ENCODE measurements at regions not wholly inside any gene's neighbourhood (a gene's known extent, or its start where the extent isn't known, plus 50 kb on each side); places are given as distances from the start of the nearest gene placed in this dataset.

DNA sequence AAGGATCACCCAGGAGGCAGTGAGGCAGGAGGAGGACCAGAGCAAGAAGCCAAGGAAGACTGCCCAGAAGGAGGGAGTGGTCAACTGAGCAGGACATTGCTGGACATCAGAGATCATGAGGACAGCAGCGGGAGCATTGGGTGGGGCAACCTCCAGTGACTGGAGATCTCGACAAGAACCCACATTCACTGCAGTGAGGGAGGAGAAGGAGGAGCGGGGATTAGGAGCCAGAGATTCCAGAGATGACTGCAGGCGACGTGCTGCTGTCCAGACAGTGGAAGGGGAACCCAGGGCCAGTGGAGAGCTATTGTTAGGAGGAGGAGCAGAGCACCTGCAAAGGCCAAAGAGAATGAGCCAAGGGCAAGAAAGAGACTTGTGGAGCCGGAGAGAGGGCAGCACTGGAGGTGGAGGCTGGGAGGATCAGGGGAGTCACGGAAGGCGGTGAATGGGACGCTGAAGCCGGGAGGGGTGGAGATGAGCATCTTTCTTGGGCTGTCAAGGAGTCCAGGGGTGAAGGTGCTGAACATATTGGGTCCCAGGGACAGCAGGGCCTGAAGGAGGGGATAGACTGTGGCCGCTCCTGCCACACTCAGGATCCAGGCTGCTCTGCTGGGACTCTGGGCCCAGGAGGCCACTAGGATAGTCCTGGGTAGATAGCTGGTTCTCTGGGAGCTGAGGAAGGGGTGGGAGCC is 140.1 kb upstream of the UNC5B start:
- Histone ChIP-seq H3K4me1 (ENCODE audit: insufficient read depth) (no peaks in the 10 kb centered on the region), H3K4me3 (no peak overlapping the region), H3K9me3 (no peaks in the 10 kb centered on the region), H3K27me3 (no peaks in the 10 kb centered on the region), H3K27ac (no peak overlapping the region), H3K36me3 (no peaks in the 10 kb centered on the region)
- intact Hi-C loops (cut with DNase I): no loop called here
- 88 to 92% (median 90%) methylated on average over 11 of the region's 11 CpGs for WGBS, 3 donors
- DNase-seq: peak in 2 of 5 donors; percentile 1 to 18
- TF ChIP-seq EP300 (IDR thresholded peaks at IDR 0.05) (no peak), POLR2A (IDR thresholded peaks at IDR 0.05) (no peak), CTCF (IDR thresholded peaks at IDR 0.05) (no peak)

GRCh38 chr10:71072823-71073210 is 139.6 kb upstream of the UNC5B start:
- Histone ChIP-seq H3K4me1 (ENCODE audit: insufficient read depth) (no peaks in the 10 kb centered on the region), H3K9me3 (no peaks in the 10 kb centered on the region), H3K36me3 (no peaks in the 10 kb centered on the region), H3K4me3 (no peak overlapping the region), H3K27ac (no peak overlapping the region), H3K27me3 (no peaks in the 10 kb centered on the region)
- TF ChIP-seq POLR2A (IDR thresholded peaks at IDR 0.05): no peak
- no peak for TF ChIP-seq EP300 (IDR thresholded peaks at IDR 0.05)
- TF ChIP-seq CTCF (IDR thresholded peaks at IDR 0.05): no peak
- intact Hi-C loops (cut with DNase I): no loop called here
- DNase-seq: peak in 2 of 5 donors; percentile 1 to 14
- WGBS, 3 donors: 77 to 88% (median 86%) methylated on average over 5 of the region's 5 CpGs

DNA sequence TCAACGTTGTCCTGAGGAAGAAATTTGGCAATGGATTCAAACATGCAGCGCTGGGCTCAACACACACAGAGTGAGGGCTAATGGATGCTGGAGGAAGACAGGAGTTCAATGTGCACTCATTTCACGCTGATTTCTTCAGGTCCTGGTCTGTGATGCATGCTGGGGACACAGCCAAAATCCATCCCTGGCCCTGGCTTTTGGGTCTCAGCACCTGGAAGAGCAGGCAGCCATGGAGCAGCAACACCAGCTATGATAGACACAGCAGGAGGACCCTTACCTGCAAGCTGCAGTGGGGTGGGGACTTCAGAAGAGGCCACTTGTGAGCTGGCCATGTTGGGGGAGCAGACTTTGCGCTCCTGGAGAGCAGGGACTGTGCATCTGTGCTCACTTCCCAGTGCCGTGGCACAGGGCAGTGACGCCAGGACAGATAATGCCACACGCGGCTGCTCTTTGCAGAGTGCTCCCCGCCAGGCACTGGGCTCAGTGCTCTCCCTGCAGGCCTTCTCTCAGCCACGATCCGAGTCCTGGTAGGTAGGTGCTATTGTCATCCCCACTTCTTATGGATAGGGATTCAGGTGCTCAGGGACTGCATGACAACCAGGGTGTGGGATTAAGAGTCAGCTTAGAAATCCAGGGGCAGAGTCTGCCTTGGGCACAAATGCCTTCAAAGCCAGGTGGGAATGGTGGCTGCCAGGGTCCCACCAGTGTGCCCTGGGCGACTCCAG is 138.8 kb upstream of the UNC5B start:
- H3K27me3 ChIP-seq: no peaks in the 10 kb centered on the region
- intact Hi-C loops (cut with DNase I): no loop called here
- peak in 2 of 5 donors; percentile 1 to 17 for DNase-seq
- 75 to 86% (median 79%) methylated on average over 12 of the region's 12 CpGs for WGBS, 3 donors
- no peaks in the 10 kb centered on the region for H3K36me3 ChIP-seq
- no peak overlapping the region for H3K4me3 ChIP-seq
- H3K27ac ChIP-seq: no peak overlapping the region
- no peaks in the 10 kb centered on the region for H3K4me1 ChIP-seq (ENCODE audit: insufficient read depth)
- no peaks in the 10 kb centered on the region for H3K9me3 ChIP-seq
- TF ChIP-seq EP300 (IDR thresholded peaks at IDR 0.05) (no peak), CTCF (IDR thresholded peaks at IDR 0.05) (no peak), POLR2A (IDR thresholded peaks at IDR 0.05) (no peak)

- intact Hi-C loops (cut with DNase I): no loop called here
- H3K9me3 ChIP-seq: no peaks in the 10 kb centered on the region
- peak in 3 of 5 donors; percentile 0 to 3 (median 1) for DNase-seq
- WGBS, 3 donors: 68 to 82% (median 81%) methylated on average over 7 of the region's 7 CpGs
- H3K4me3 ChIP-seq: no peak overlapping the region
- no peaks in the 10 kb centered on the region for H3K4me1 ChIP-seq (ENCODE audit: insufficient read depth)
- H3K27me3 ChIP-seq: no peaks in the 10 kb centered on the region
- H3K27ac ChIP-seq: no peak overlapping the region
- H3K36me3 ChIP-seq: no peaks in the 10 kb centered on the region
- TF ChIP-seq CTCF (IDR thresholded peaks at IDR 0.05): no peak
Observed at GRCh38 chr10:71074176-71074755, 138.1 kb upstream of the UNC5B start.

All from ovary (tissue), 7 donors.